ENCODE measurements at regions not wholly inside any gene's neighbourhood (a gene's known extent, or its start where the extent isn't known, plus 50 kb on each side); places are given as distances from the start of the nearest gene placed in this dataset.

DNA sequence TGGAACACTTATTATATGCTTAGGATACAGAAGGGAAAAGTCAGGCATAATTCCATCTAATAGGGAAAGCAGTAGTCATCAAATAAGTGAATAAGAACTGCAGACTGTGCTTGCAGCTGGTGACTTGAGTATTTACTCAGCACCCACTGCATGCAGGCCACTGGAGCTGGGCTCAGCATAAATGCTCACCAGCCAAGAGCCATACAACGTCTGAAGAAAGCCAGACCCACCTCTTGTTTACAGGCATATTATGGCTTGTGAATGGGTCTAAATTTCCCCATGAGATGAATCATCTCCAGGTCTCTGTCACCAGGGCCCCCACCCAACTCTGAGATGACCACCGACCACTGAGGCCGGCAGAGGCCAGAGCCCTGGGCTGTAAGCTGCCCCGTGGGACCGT, 123.8 kb upstream of the PKDCC start:
- TF ChIP-seq, protein P1, sequence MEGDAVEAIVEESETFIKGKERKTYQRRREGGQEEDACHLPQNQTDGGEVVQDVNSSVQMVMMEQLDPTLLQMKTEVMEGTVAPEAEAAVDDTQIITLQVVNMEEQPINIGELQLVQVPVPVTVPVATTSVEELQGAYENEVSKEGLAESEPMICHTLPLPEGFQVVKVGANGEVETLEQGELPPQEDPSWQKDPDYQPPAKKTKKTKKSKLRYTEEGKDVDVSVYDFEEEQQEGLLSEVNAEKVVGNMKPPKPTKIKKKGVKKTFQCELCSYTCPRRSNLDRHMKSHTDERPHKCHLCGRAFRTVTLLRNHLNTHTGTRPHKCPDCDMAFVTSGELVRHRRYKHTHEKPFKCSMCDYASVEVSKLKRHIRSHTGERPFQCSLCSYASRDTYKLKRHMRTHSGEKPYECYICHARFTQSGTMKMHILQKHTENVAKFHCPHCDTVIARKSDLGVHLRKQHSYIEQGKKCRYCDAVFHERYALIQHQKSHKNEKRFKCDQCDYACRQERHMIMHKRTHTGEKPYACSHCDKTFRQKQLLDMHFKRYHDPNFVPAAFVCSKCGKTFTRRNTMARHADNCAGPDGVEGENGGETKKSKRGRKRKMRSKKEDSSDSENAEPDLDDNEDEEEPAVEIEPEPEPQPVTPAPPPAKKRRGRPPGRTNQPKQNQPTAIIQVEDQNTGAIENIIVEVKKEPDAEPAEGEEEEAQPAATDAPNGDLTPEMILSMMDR (IDR thresholded peaks at IDR 0.05): no peak
- TF ChIP-seq POLR2A (IDR thresholded peaks at IDR 0.05): no peak
